ENCODE measurements at regions not wholly inside any gene's neighbourhood (a gene's known extent, or its start where the extent isn't known, plus 50 kb on each side); places are given as distances from the start of the nearest gene placed in this dataset.

DNA sequence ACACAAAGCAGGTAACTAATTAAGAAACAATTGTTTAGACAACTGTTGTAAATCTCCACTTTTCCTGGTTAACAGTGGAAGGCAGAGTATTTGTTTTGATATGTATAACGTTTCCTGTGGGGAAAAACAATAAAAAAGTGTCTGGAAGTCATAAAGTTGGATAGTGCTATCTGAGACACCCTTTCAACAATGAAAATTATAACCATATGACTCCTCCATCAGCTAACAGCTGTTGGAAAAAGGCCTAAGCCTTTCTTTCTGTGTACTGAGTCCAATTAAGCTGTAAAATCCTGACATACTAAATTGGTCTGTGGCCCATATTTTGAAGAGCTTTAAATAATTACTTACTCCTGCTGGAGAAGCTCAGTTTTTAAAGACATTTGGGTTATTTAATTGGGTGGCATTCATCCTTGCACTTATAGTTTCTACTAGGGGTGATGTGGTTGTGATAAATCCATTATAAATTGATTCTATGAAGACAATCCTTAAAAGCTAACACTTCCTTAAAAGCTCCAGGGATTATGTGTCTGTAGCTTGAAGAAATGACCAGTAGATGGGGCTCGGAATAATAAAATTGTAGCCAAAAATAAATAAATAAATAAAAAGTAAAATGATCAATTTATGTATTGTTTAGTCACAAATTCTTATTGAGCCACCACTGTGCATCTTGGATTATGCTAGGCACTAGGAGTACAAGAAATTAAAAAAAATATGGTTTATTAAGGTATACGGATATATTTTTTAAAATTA, 698.1 kb upstream of the NXPH2 start:
- Histone ChIP-seq H3K36me3 (ENCODE audit: control insufficient read depth in 2 of 2, insufficient read depth in 1 of 2, low read length in 2 of 2) (no peaks in the 10 kb centered on the region), H3K9me3 (ENCODE audit: control insufficient read depth, insufficient read depth, low read depth, low read length) (no peaks in the 10 kb centered on the region), H3K27ac (ENCODE audit: extremely low read depth, low read depth, low read length) (no peak overlapping the region), H3K4me3 (ENCODE audit: low read depth, low read length) (no peak overlapping the region), H3K4me1 (ENCODE audit: control insufficient read depth, insufficient read depth, low read length) (peaks cover 7% of the 10 kb centered on the region; the same call in 1 of the 2 replicates)
- CTCF ChIA-PET = interaction anchor here (0.5 to 1.3 kb wide), 7 partner anchors 9 to 416 kb away, joined by 3 to 7 read pairs (median 3); no protein-coding TSS in a partner anchor
- POLR2A ChIA-PET = no interaction called here
- TF ChIP-seq KLF10 (tag by site-specific recombination; IDR thresholded peaks at IDR 0.05) = 0 out of 2 replicates have a peak, but pooled peaks have one; percentile 42
- no peak for TF ChIP-seq ZFP37 (tag by site-specific recombination; IDR thresholded peaks at IDR 0.05)
- TF ChIP-seq ZNF654 (tag by site-specific recombination; IDR thresholded peaks at IDR 0.05; ENCODE audit: low read depth) = peak; percentile 26; the same call in 1 of the 2 replicates
- no peak for TF ChIP-seq GLIS1 (tag by site-specific recombination; IDR thresholded peaks at IDR 0.05)
- TF ChIP-seq ZNF571 (tag by site-specific recombination; IDR thresholded peaks at IDR 0.05) = no peak
- peak; percentile 33; the same call in 1 of the 2 replicates for TF ChIP-seq ZNF366 (tag by site-specific recombination; conservative IDR thresholded peaks at IDR 0.05)
- TF ChIP-seq ZNF10 (tag by site-specific recombination; IDR thresholded peaks at IDR 0.05) = peak; percentile 66; the same call in 1 of the 2 replicates
- TF ChIP-seq OSR2 (tag by site-specific recombination; IDR thresholded peaks at IDR 0.05) = peak; percentile 92
- TF ChIP-seq, protein P1, sequence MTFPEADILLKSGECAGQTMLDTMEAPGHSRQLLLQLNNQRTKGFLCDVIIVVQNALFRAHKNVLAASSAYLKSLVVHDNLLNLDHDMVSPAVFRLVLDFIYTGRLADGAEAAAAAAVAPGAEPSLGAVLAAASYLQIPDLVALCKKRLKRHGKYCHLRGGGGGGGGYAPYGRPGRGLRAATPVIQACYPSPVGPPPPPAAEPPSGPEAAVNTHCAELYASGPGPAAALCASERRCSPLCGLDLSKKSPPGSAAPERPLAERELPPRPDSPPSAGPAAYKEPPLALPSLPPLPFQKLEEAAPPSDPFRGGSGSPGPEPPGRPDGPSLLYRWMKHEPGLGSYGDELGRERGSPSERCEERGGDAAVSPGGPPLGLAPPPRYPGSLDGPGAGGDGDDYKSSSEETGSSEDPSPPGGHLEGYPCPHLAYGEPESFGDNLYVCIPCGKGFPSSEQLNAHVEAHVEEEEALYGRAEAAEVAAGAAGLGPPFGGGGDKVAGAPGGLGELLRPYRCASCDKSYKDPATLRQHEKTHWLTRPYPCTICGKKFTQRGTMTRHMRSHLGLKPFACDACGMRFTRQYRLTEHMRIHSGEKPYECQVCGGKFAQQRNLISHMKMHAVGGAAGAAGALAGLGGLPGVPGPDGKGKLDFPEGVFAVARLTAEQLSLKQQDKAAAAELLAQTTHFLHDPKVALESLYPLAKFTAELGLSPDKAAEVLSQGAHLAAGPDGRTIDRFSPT (tag by site-specific recombination; IDR thresholded peaks at IDR 0.05) = 0 out of 2 replicates have a peak, but pooled peaks have one; percentile 32
- no peak for TF ChIP-seq ZNF214 (tag by site-specific recombination; IDR thresholded peaks at IDR 0.05; ENCODE audit: borderline replicate concordance)
- TF ChIP-seq YY2 (tag by site-specific recombination; IDR thresholded peaks at IDR 0.05) = no peak
- peak; percentile 86 for TF ChIP-seq ZNF843 (tag by site-specific recombination; IDR thresholded peaks at IDR 0.05)
- TF ChIP-seq, protein P2, sequence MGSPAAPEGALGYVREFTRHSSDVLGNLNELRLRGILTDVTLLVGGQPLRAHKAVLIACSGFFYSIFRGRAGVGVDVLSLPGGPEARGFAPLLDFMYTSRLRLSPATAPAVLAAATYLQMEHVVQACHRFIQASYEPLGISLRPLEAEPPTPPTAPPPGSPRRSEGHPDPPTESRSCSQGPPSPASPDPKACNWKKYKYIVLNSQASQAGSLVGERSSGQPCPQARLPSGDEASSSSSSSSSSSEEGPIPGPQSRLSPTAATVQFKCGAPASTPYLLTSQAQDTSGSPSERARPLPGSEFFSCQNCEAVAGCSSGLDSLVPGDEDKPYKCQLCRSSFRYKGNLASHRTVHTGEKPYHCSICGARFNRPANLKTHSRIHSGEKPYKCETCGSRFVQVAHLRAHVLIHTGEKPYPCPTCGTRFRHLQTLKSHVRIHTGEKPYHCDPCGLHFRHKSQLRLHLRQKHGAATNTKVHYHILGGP (tag by site-specific recombination; IDR thresholded peaks at IDR 0.05) = 0 out of 2 replicates have a peak, but pooled peaks have one; percentile 37
- TF ChIP-seq FEZF1 (tag by site-specific recombination; IDR thresholded peaks at IDR 0.05) = peak; percentile 91
- TF ChIP-seq GLI2 (tag by site-specific recombination; IDR thresholded peaks at IDR 0.05; ENCODE audit: borderline replicate concordance, low read depth) = peak; percentile 27; the same call in 1 of the 2 replicates
- TF ChIP-seq ZEB2 (tag by site-specific recombination; IDR thresholded peaks at IDR 0.05) = 0 out of 2 replicates have a peak, but pooled peaks have one; percentile 48
- TF ChIP-seq, protein P3, sequence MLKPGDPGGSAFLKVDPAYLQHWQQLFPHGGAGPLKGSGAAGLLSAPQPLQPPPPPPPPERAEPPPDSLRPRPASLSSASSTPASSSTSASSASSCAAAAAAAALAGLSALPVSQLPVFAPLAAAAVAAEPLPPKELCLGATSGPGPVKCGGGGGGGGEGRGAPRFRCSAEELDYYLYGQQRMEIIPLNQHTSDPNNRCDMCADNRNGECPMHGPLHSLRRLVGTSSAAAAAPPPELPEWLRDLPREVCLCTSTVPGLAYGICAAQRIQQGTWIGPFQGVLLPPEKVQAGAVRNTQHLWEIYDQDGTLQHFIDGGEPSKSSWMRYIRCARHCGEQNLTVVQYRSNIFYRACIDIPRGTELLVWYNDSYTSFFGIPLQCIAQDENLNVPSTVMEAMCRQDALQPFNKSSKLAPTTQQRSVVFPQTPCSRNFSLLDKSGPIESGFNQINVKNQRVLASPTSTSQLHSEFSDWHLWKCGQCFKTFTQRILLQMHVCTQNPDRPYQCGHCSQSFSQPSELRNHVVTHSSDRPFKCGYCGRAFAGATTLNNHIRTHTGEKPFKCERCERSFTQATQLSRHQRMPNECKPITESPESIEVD (tag by site-specific recombination; IDR thresholded peaks at IDR 0.05) = peak; percentile 87
- 0 out of 2 replicates have a peak, but pooled peaks have one; percentile 22 for TF ChIP-seq BCL11B (tag by site-specific recombination; IDR thresholded peaks at IDR 0.05; ENCODE audit: low read depth)
- no peak for TF ChIP-seq ZNF311 (tag by site-specific recombination; IDR thresholded peaks at IDR 0.05; ENCODE audit: borderline replicate concordance)
- TF ChIP-seq, protein P4, sequence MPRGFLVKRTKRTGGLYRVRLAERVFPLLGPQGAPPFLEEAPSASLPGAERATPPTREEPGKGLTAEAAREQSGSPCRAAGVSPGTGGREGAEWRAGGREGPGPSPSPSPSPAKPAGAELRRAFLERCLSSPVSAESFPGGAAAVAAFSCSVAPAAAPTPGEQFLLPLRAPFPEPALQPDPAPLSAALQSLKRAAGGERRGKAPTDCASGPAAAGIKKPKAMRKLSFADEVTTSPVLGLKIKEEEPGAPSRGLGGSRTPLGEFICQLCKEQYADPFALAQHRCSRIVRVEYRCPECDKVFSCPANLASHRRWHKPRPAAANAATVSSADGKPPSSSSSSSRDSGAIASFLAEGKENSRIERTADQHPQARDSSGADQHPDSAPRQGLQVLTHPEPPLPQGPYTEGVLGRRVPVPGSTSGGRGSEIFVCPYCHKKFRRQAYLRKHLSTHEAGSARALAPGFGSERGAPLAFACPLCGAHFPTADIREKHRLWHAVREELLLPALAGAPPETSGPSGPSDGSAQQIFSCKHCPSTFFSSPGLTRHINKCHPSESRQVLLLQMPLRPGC (tag by site-specific recombination; IDR thresholded peaks at IDR 0.05) = peak; percentile 51; the same call in 1 of the 2 replicates
- TF ChIP-seq BCL11A (tag by site-specific recombination; IDR thresholded peaks at IDR 0.05; ENCODE audit: low read depth) = 0 out of 2 replicates have a peak, but pooled peaks have one; percentile 27
- TF ChIP-seq, protein P5, sequence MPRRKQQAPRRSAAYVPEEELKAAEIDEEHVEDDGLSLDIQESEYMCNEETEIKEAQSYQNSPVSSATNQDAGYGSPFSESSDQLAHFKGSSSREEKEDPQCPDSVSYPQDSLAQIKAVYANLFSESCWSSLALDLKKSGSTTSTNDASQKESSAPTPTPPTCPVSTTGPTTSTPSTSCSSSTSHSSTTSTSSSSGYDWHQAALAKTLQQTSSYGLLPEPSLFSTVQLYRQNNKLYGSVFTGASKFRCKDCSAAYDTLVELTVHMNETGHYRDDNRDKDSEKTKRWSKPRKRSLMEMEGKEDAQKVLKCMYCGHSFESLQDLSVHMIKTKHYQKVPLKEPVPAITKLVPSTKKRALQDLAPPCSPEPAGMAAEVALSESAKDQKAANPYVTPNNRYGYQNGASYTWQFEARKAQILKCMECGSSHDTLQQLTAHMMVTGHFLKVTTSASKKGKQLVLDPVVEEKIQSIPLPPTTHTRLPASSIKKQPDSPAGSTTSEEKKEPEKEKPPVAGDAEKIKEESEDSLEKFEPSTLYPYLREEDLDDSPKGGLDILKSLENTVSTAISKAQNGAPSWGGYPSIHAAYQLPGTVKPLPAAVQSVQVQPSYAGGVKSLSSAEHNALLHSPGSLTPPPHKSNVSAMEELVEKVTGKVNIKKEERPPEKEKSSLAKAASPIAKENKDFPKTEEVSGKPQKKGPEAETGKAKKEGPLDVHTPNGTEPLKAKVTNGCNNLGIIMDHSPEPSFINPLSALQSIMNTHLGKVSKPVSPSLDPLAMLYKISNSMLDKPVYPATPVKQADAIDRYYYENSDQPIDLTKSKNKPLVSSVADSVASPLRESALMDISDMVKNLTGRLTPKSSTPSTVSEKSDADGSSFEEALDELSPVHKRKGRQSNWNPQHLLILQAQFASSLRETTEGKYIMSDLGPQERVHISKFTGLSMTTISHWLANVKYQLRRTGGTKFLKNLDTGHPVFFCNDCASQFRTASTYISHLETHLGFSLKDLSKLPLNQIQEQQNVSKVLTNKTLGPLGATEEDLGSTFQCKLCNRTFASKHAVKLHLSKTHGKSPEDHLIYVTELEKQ (tag by site-specific recombination; IDR thresholded peaks at IDR 0.05; ENCODE audit: borderline replicate concordance) = peak; percentile 88
